Hematopoietic multipotent progenitor cell treated with erythropoietin and hydrocortisone succinate and interleukin-3 and kit ligand, for 17 days (in vitro differentiated cells): ENCODE measurements at regions not wholly inside any gene's neighbourhood (a gene's known extent, or its start where the extent isn't known, plus 50 kb on each side); places are given as distances from the start of the nearest gene placed in this dataset.
"Not testable (repeated sequence)": the region's sequence is repeated elsewhere in the genome, so short reads cannot be mapped to it uniquely, and the experiment has no call there.

Source experiments
- DNase-seq: peaks from one replicate; pipeline ENCODE4 v3.0.0-alpha.2; 2015; ENCODE audit warnings: low spot score

GRCh38 chr4:123218981-123219380 is 177.6 kb upstream of the SPRY1 start:
- DNase-seq, result no peak

- DNase-seq, result no peak
Measured at GRCh38 chr4:123229286-123229685, 167.3 kb upstream of the SPRY1 start.

- no peak for DNase-seq
Measured at GRCh38 chr4:123230061-123230460, 166.5 kb upstream of the SPRY1 start.

GRCh38 chr4:123232439-123232838 is 164.2 kb upstream of the SPRY1 start:
- DNase-seq, result no peak

- no peak for DNase-seq
Measured at GRCh38 chr4:123233136-123233768, 163.3 kb upstream of the SPRY1 start.

GRCh38 chr4:123234955-123235354 is 161.6 kb upstream of the SPRY1 start:
- no peak for DNase-seq

- DNase-seq, result no peak
Measured at GRCh38 chr4:123235431-123235830, 161.2 kb upstream of the SPRY1 start.

GRCh38 chr4:123236606-123237005 is 160.0 kb upstream of the SPRY1 start:
- DNase-seq, result no peak

GRCh38 chr4:123240286-123240685 is 156.3 kb upstream of the SPRY1 start:
- not testable (repeated sequence) for DNase-seq

GRCh38 chr4:123243220-123243619 is 153.4 kb upstream of the SPRY1 start:
- DNase-seq, result not testable (repeated sequence)

GRCh38 chr4:123244137-123244536 is 152.5 kb upstream of the SPRY1 start:
- DNase-seq, result no peak

GRCh38 chr4:123246085-123246484 is 150.5 kb upstream of the SPRY1 start:
- DNase-seq, result no peak

- no peak for DNase-seq
Measured at GRCh38 chr4:123248085-123248659, 148.4 kb upstream of the SPRY1 start.

- no peak for DNase-seq
Measured at GRCh38 chr4:123249821-123250220, 146.8 kb upstream of the SPRY1 start.

GRCh38 chr4:123250843-123251242 is 145.8 kb upstream of the SPRY1 start:
- no peak for DNase-seq

- DNase-seq, result no peak
Measured at GRCh38 chr4:123255971-123256370, 140.6 kb upstream of the SPRY1 start.

- no peak for DNase-seq
Measured at GRCh38 chr4:123256901-123257300, 139.7 kb upstream of the SPRY1 start.

- no peak for DNase-seq
Measured at GRCh38 chr4:123257591-123257990, 139.0 kb upstream of the SPRY1 start.

GRCh38 chr4:123259676-123260646 is 136.6 kb upstream of the SPRY1 start:
- no peak for DNase-seq

- DNase-seq, result no peak
Measured at GRCh38 chr4:123260653-123261052, 135.9 kb upstream of the SPRY1 start.

GRCh38 chr4:123262080-123262479 is 134.5 kb upstream of the SPRY1 start:
- no peak for DNase-seq

GRCh38 chr4:123265443-123265842 is 131.2 kb upstream of the SPRY1 start:
- no peak for DNase-seq

- no peak for DNase-seq
Measured at GRCh38 chr4:123266221-123266620, 130.4 kb upstream of the SPRY1 start.
